ENCODE measurements at regions not wholly inside any gene's neighbourhood (a gene's known extent, or its start where the extent isn't known, plus 50 kb on each side); places are given as distances from the start of the nearest gene placed in this dataset.

GRCh38 chr10:7048061-7048460 lies 362.8 kb downstream of the SFMBT2 start:
- no peak for TF ChIP-seq CTCF (conservative IDR thresholded peaks at IDR 0.05; ENCODE audit: low read length)
- TF ChIP-seq EZH2phosphoT487 (IDR thresholded peaks at IDR 0.05; ENCODE audit: borderline replicate concordance): no peak

Data from Loucy (cell line).